Right hindlimb (tissue), 1 donor: ENCODE measurements at regions not wholly inside any gene's neighbourhood (a gene's known extent, or its start where the extent isn't known, plus 50 kb on each side); places are given as distances from the start of the nearest gene placed in this dataset.
A peak's percentile ranks its signal among the peaks of the same experiment; 100 is the strongest.

ENCODE experiments used
- DNase-seq: peaks from one replicate; pipeline ENCODE4 v3.0.0-alpha.2; 2018

DNA sequence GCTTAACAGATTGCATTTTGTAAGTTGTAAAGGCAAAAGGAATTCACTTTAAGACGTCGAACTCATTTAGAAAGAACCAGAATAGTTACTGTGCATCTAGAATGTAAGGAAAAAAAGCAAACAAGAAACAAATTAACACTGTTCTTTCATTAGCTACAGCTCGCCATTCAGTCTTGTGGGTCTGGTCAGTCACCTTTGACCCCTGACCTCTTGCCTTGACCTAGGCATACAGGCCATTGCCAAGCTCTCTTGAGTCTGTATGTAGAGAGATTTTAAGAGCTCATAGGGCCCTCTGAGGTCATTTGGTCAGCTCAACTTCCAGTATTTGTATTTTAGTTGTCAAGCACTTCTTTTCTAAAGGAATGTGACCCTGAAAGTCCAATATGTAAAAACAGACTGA is 318.7 kb downstream of the DHX35 start:
- no peak for DNase-seq

GRCh38 chr20:39278230-39278788 is 316.2 kb downstream of the DHX35 start:
- DNase-seq = no peak

DNA sequence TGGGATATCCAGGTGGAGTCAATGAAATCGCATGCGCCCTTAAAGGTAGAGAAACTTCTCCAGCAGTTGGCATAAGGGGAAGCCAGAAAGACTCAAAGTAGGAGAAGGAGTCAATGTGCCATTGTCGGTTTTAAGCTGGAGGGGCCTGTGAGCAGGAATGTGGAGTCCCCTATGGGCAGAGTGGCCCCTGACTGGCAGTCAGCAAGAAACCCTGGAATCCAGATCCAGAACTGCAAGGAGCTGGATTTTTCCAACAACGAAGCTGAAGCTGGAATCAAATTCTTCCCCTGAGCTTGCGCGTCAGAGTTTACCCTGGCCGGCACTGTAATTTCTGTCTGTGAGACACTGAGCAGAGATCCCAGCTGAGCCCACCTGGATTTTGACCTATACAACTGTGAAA is 315.0 kb downstream of the DHX35 start:
- no peak for DNase-seq

DNA sequence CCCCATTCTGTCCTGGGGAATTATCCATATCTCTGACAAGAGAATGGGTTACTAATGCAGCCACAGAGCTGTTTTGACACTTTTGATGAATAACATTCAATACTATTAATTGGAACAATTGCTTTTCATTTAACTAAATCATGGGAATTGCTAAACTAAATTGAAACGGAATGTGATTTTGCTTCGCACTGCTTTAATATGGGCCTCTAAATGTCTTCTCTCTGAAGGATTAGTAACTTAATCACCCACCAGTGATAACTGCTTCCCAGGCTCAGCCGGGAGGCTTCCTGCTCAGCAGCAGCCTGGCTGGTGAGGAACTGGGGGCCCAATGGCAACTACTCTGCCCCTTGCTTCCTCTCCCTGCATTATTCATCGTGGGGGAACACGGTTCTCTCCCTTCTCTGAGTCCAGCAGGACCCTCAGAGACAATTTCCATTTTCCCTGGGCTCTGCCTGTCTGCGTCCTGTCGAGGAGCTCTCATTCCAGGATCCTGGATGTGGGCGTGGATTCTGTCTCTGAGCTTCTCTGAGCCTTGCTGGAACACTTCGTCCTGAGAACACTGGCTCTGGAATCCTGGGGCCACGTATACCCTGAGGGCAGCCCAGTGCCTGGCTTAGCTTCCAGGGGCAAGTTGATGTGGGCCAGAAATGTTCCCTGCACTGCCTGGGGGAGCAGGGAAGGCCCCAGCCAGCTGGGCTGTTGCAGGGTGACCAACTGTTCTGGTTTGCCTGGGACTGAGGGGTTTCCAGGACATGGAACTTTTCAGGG is 308.9 kb downstream of the DHX35 start:
- no peak for DNase-seq

GRCh38 chr20:39269493-39270217 is 307.5 kb downstream of the DHX35 start:
- DNase-seq = no peak

DNA sequence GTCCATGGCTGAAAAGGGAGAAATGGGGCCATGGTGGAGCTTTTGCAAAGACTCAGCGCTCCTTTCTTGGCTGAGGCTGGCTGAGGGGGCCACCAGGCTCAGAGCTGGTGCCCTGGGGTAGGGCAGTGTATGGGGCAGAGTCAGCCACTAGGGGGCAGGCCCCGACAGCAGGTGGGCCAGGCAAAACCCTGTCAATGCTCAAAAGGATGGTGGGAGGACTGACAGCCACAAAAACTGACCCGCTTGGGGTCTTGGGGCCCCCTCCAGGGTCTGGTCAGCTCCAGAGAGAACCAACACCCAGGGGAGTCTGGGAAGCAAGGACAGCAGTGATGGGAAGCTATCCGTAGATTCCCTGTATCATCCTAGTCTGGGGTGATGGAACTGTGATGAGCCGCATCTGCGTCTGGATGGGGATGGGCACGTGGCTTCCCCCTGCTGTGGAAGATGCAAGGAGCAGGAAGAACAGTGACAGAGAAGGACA is 306.9 kb downstream of the DHX35 start:
- peak; percentile 77 for DNase-seq

DNA sequence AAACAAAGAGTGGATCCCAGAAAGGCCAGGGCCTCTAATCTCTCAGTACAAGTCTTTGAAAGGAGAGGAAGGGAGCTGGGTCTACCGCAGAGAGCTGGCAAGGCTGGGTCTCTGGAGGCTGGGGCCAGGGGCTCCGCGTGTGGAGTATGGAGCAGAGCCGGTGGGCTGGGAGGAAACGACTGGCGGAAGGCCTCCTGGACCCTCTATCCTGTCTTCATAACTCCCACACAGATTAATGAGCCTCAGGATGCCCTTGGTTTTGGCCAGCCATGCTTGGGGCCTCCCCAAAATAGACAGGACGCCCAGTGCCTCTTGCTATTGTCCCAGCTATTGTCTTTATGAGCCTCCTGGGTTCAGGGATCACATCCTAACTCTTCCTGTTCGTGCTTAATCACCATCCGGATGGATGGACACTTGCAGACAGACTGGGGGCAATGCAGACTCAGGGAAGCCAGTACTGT is 306.4 kb downstream of the DHX35 start:
- peak; percentile 82 for DNase-seq

DNA sequence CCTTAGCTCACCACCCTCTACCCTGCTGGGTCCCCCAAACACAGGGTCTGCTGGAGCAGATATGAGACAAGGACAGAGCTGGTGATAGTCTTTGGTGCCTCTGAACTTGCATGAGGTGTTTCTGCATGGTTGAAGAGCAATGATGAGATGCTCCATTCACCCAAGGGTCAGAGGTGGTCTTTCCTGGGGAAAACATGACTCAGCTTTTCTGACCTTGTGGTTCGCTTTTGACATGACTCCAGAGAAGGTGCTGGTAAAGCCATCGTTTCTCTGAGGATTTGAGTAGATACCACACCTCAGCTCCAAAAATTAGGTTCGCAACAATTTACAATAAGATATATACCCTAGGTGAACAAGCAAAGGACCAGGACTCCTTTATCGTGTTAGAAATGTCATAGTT is 304.8 kb downstream of the DHX35 start:
- no peak for DNase-seq

GRCh38 chr20:39264506-39265172 is 302.5 kb downstream of the DHX35 start:
- DNase-seq = peak; percentile 64

GRCh38 chr20:39263076-39263475 is 300.9 kb downstream of the DHX35 start:
- DNase-seq = no peak

DNA sequence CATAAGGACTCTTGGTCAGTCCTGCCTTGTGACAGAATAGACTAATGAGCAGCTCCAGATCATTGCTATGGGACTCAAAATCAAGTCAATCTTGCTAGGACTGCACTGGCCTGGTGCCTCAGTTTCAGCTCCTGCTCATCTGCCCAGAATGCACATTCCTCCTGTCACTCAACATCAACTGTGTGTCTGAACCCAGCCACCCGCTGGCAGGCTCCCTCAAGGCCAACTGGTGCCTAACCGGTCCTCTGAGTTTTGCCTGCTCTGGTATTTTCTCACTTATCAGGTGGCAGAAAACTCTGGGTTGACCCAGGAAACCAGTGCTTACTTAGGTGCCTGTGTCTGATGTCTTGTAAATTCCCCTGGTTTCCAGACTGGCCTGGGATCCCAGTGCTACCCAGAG is 297.7 kb downstream of the DHX35 start:
- no peak for DNase-seq

GRCh38 chr20:39259010-39259803 is 297.1 kb downstream of the DHX35 start:
- DNase-seq = no peak

DNA sequence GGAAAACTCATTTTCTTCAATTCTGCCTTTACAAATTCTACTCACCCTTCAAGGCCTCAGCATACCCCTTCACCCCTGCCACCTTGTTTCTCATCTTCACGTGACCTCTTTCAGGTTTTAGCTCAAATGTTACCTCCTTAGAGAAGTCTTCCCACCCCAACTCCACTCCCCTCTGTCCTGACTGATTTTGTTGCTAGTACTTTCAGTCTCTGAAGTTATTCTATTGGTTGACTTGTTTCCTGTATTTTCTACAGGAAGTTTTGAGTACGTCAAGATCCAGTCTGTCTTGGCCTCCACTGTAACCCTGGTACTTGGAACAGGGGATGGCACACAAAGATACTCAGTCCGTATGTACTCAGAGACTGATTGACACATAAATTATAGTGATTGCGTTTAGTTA is 296.1 kb downstream of the DHX35 start:
- DNase-seq = no peak

GRCh38 chr20:39253051-39253755 is 291.1 kb downstream of the DHX35 start:
- no peak for DNase-seq

- no peak for DNase-seq
Measured at GRCh38 chr20:39252035-39252434, 289.9 kb downstream of the DHX35 start.

GRCh38 chr20:39249798-39250197 is 287.7 kb downstream of the DHX35 start:
- no peak for DNase-seq

DNA sequence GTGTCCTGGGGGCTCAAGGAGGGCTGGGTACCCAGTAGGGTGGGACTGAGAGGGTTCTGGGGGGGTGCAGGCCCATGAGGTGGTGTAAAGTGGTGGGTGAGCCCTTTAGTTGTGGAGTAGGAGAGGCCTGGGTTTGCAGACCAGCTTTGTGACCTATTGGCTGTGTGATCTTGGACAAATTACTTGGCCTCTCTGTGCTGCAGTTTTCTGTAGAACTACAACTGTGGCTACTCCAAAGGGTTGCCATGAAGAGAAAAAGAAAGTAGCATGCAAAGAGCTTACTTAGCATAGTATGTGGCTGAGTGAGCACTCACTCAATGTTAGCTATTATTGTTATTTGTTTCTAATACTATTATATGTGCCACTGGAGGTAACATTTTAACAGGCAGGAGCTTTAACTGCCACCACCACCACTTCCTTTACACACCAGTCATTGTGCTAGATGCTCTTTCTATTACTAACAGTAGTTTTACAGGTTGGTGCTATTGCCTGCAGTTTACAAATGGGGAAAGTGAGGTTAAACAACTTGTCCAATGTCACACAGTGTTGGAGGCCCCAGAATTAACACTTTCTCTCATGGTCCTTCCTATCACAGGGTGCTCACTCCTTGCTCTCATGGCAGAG is 286.8 kb downstream of the DHX35 start:
- no peak for DNase-seq

- DNase-seq = no peak
Measured at GRCh38 chr20:39248171-39248861, 286.2 kb downstream of the DHX35 start.

- no peak for DNase-seq
Measured at GRCh38 chr20:39246436-39246835, 284.3 kb downstream of the DHX35 start.

DNA sequence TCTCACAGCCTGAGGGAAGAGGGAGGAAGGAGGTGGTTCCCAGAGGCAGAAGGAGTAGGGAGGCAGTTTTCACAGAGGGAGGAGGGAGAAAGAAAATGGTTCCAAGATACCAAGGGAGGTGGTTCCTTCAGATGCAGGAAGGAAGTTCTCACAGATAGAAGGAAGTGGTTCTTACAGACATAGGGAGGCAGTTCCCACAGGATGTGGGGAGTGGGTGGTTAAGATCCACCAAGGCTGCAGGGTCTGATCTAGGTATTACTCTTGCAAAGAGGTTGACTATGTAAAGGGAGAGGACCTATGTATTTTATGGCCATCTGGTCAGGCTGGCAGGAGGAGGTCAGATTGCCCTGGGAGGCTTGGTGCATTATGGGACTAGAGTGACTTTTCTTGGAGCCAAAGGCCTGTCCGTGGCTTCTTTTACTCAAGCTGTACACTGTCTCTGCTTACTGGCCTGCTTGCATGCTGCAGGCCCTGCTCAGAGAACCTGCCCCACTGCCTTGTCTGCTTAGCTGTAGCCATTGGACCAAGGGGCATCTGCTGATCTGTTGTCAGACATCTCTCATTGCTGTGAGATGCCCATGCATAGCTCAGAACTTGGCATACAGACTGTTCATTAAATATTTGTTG is 283.7 kb downstream of the DHX35 start:
- no peak for DNase-seq
